GM18861 (cell line): ENCODE measurements at regions not wholly inside any gene's neighbourhood (a gene's known extent, or its start where the extent isn't known, plus 50 kb on each side); places are given as distances from the start of the nearest gene placed in this dataset.

ENCODE experiments used
- ATAC-seq: cut with Tn5 transposase; IDR thresholded peaks from one replicate; pipeline ENCODE4 v1.9.1; 2021; ENCODE audit not compliant: unreplicated experiment

- ATAC-seq, result no peak
Measured at GRCh38 chr18:61949946-61950345, 57.1 kb upstream of the RNF152 start.

GRCh38 chr18:61948846-61949438 lies 56.1 kb upstream of the RNF152 start:
- ATAC-seq, result no peak

- no peak for ATAC-seq
Measured at GRCh38 chr18:61948281-61948741, 55.5 kb upstream of the RNF152 start.

GRCh38 chr18:61946449-61946848 lies 53.6 kb upstream of the RNF152 start:
- no peak for ATAC-seq

GRCh38 chr18:61943175-61943964 lies 50.6 kb upstream of the RNF152 start:
- ATAC-seq, result no peak
